ENCODE measurements at regions not wholly inside any gene's neighbourhood (a gene's known extent, or its start where the extent isn't known, plus 50 kb on each side); places are given as distances from the start of the nearest gene placed in this dataset.

DNA sequence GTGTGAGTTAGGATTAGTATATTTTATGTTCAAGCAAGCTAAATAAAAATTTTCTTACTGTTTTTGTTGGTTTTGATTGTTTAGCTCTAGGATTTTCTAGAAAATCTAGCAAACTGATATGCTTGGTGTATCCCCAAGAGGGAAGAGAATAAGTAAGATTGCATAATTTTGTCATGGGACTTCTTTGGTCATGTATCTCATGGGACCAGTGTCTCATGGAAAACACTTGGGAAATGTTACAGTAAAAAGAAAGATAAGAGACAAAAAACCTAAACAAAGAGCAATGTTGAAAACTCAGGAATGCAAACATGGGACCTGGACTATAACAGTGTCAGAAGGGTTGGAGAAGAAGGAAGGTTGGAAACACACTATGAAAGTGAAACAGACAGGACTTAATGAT is 119.4 kb downstream of the TLR4 start:
- TF ChIP-seq POLR2AphosphoS5 (IDR thresholded peaks at IDR 0.05; ENCODE audit: low read depth, low read length) (no peak), TAF1 (IDR thresholded peaks at IDR 0.05; ENCODE audit: low read depth, low read length) (no peak), SPI1 (IDR thresholded peaks at IDR 0.05; ENCODE audit: low read depth, low read length) (no peak)

Measured in GM12891 (cell line).